ENCODE measurements at regions not wholly inside any gene's neighbourhood (a gene's known extent, or its start where the extent isn't known, plus 50 kb on each side); places are given as distances from the start of the nearest gene placed in this dataset.

- H3K23ac ChIP-seq (ENCODE audit: low read length) = no peak overlapping the region
- H3K27ac ChIP-seq (ENCODE audit: low read depth, low read length) = no peak overlapping the region
- H3K79me1 ChIP-seq (ENCODE audit: low read length) = no peaks in the 10 kb centered on the region
- H3K79me2 ChIP-seq (ENCODE audit: control insufficient read depth, insufficient read depth, low read length) = no peaks in the 10 kb centered on the region
- no peak overlapping the region for H3K9ac ChIP-seq (ENCODE audit: low read length)
- H3K4ac ChIP-seq (ENCODE audit: low read depth, low read length) = no peak overlapping the region
- H3K56ac ChIP-seq (ENCODE audit: low read length) = no peak overlapping the region
- H3K36me3 ChIP-seq (ENCODE audit: control insufficient read depth, insufficient read depth, low read length) = no peaks in the 10 kb centered on the region
- no peaks in the 10 kb centered on the region for H3K27me3 ChIP-seq (ENCODE audit: insufficient read depth, low read length, poor library complexity)
- no peak overlapping the region for H3K4me3 ChIP-seq (ENCODE audit: low read length)
- H3K4me1 ChIP-seq (ENCODE audit: control insufficient read depth, low read depth, low read length) = no peaks in the 10 kb centered on the region
- H4K8ac ChIP-seq (ENCODE audit: low read depth, low read length) = no peak overlapping the region
- H2BK5ac ChIP-seq (ENCODE audit: low read length) = no peak overlapping the region
- no peak overlapping the region for H2AK5ac ChIP-seq (ENCODE audit: low read length)
- H3K18ac ChIP-seq (ENCODE audit: low read length) = no peak overlapping the region
- no peak overlapping the region for H4K5ac ChIP-seq (ENCODE audit: low read length)
- no peak for DNase-seq
- H3K4me2 ChIP-seq (ENCODE audit: low read length) = no peak overlapping the region
- no peak overlapping the region for H2BK120ac ChIP-seq (ENCODE audit: low read depth, low read length)
- no CpG with 5 or more reads among the region's 5 CpGs for WGBS (ENCODE audit: extremely low coverage, insufficient coverage, low lambda C conversion rate)
- no peak overlapping the region for H2BK15ac ChIP-seq (replicated peaks; ENCODE audit: low read depth)
These were observed 56.4 kb upstream of the IYD start for GRCh38 chr6:150312395-150312794.

- H3K79me2 ChIP-seq (ENCODE audit: control insufficient read depth, insufficient read depth, low read length) = no peaks in the 10 kb centered on the region
- DNase-seq = no peak
- H2BK15ac ChIP-seq (replicated peaks; ENCODE audit: low read depth) = no peak overlapping the region
- H3K4me2 ChIP-seq (ENCODE audit: low read length) = no peak overlapping the region
- H3K79me1 ChIP-seq (ENCODE audit: low read length) = no peaks in the 10 kb centered on the region
- no peak overlapping the region for H3K27ac ChIP-seq (ENCODE audit: low read depth, low read length)
- no peaks in the 10 kb centered on the region for H3K27me3 ChIP-seq (ENCODE audit: insufficient read depth, low read length, poor library complexity)
- WGBS (ENCODE audit: extremely low coverage, insufficient coverage, low lambda C conversion rate) = no CpG with 5 or more reads among the region's 7 CpGs
- H4K5ac ChIP-seq (ENCODE audit: low read length) = no peak overlapping the region
- no peak overlapping the region for H3K56ac ChIP-seq (ENCODE audit: low read length)
- no peak overlapping the region for H2BK5ac ChIP-seq (ENCODE audit: low read length)
- no peak overlapping the region for H3K4ac ChIP-seq (ENCODE audit: low read depth, low read length)
- H3K18ac ChIP-seq (ENCODE audit: low read length) = no peak overlapping the region
- H3K36me3 ChIP-seq (ENCODE audit: control insufficient read depth, insufficient read depth, low read length) = no peaks in the 10 kb centered on the region
- H3K4me3 ChIP-seq (ENCODE audit: low read length) = no peak overlapping the region
- no peak overlapping the region for H3K23ac ChIP-seq (ENCODE audit: low read length)
- H2AK5ac ChIP-seq (ENCODE audit: low read length) = no peak overlapping the region
- no peak overlapping the region for H4K8ac ChIP-seq (ENCODE audit: low read depth, low read length)
- no peaks in the 10 kb centered on the region for H3K4me1 ChIP-seq (ENCODE audit: control insufficient read depth, low read depth, low read length)
- H3K9ac ChIP-seq (ENCODE audit: low read length) = no peak overlapping the region
- no peak overlapping the region for H2BK120ac ChIP-seq (ENCODE audit: low read depth, low read length)
These were observed 55.8 kb upstream of the IYD start for GRCh38 chr6:150312844-150313584.

- no peak overlapping the region for H3K23ac ChIP-seq (ENCODE audit: low read length)
- WGBS (ENCODE audit: extremely low coverage, insufficient coverage, low lambda C conversion rate) = no CpG with 5 or more reads among the region's 2 CpGs
- H4K8ac ChIP-seq (ENCODE audit: low read depth, low read length) = no peak overlapping the region
- no peak overlapping the region for H3K4ac ChIP-seq (ENCODE audit: low read depth, low read length)
- no peak overlapping the region for H2BK120ac ChIP-seq (ENCODE audit: low read depth, low read length)
- no peak overlapping the region for H3K9ac ChIP-seq (ENCODE audit: low read length)
- no peak overlapping the region for H4K5ac ChIP-seq (ENCODE audit: low read length)
- no peak overlapping the region for H3K18ac ChIP-seq (ENCODE audit: low read length)
- H3K27ac ChIP-seq (ENCODE audit: low read depth, low read length) = no peak overlapping the region
- H3K4me3 ChIP-seq (ENCODE audit: low read length) = no peak overlapping the region
- no peaks in the 10 kb centered on the region for H3K27me3 ChIP-seq (ENCODE audit: insufficient read depth, low read length, poor library complexity)
- H3K79me1 ChIP-seq (ENCODE audit: low read length) = no peaks in the 10 kb centered on the region
- no peaks in the 10 kb centered on the region for H3K79me2 ChIP-seq (ENCODE audit: control insufficient read depth, insufficient read depth, low read length)
- no peak overlapping the region for H3K4me2 ChIP-seq (ENCODE audit: low read length)
- no peaks in the 10 kb centered on the region for H3K4me1 ChIP-seq (ENCODE audit: control insufficient read depth, low read depth, low read length)
- DNase-seq = no peak
- H3K56ac ChIP-seq (ENCODE audit: low read length) = no peak overlapping the region
- no peak overlapping the region for H2BK15ac ChIP-seq (replicated peaks; ENCODE audit: low read depth)
- no peak overlapping the region for H2AK5ac ChIP-seq (ENCODE audit: low read length)
- no peaks in the 10 kb centered on the region for H3K36me3 ChIP-seq (ENCODE audit: control insufficient read depth, insufficient read depth, low read length)
- H2BK5ac ChIP-seq (ENCODE audit: low read length) = no peak overlapping the region
These were observed 55.0 kb upstream of the IYD start for GRCh38 chr6:150313781-150314180.

- Histone ChIP-seq H3K23ac (ENCODE audit: low read length) (no peak overlapping the region), H3K4me1 (ENCODE audit: control insufficient read depth, low read depth, low read length) (no peaks in the 10 kb centered on the region), H3K4me3 (ENCODE audit: low read length) (no peak overlapping the region), H3K18ac (ENCODE audit: low read length) (no peak overlapping the region), H2AK5ac (ENCODE audit: low read length) (no peak overlapping the region), H4K5ac (ENCODE audit: low read length) (no peak overlapping the region), H3K27me3 (ENCODE audit: insufficient read depth, low read length, poor library complexity) (no peaks in the 10 kb centered on the region), H3K9ac (ENCODE audit: low read length) (no peak overlapping the region), H2BK5ac (ENCODE audit: low read length) (no peak overlapping the region), H2BK15ac (replicated peaks; ENCODE audit: low read depth) (no peak overlapping the region), H3K36me3 (ENCODE audit: control insufficient read depth, insufficient read depth, low read length) (no peaks in the 10 kb centered on the region), H3K4me2 (ENCODE audit: low read length) (no peak overlapping the region), H3K79me1 (ENCODE audit: low read length) (no peaks in the 10 kb centered on the region), H3K27ac (ENCODE audit: low read depth, low read length) (no peak overlapping the region), H3K4ac (ENCODE audit: low read depth, low read length) (no peak overlapping the region), H3K79me2 (ENCODE audit: control insufficient read depth, insufficient read depth, low read length) (no peaks in the 10 kb centered on the region), H3K56ac (ENCODE audit: low read length) (no peak overlapping the region), H4K8ac (ENCODE audit: low read depth, low read length) (no peak overlapping the region), H2BK120ac (ENCODE audit: low read depth, low read length) (no peak overlapping the region)
- WGBS (ENCODE audit: extremely low coverage, insufficient coverage, low lambda C conversion rate) = no CpG with 5 or more reads among the region's 5 CpGs
- no peak for DNase-seq
These were observed 54.3 kb upstream of the IYD start for GRCh38 chr6:150314230-150315188.

- Histone ChIP-seq H3K79me1 (ENCODE audit: low read length) (no peaks in the 10 kb centered on the region), H3K4me3 (ENCODE audit: low read length) (no peak overlapping the region), H3K56ac (ENCODE audit: low read length) (no peak overlapping the region), H2BK15ac (replicated peaks; ENCODE audit: low read depth) (no peak overlapping the region), H2BK120ac (ENCODE audit: low read depth, low read length) (no peak overlapping the region), H3K4me1 (ENCODE audit: control insufficient read depth, low read depth, low read length) (no peaks in the 10 kb centered on the region), H3K79me2 (ENCODE audit: control insufficient read depth, insufficient read depth, low read length) (no peaks in the 10 kb centered on the region), H3K36me3 (ENCODE audit: control insufficient read depth, insufficient read depth, low read length) (no peaks in the 10 kb centered on the region), H2BK5ac (ENCODE audit: low read length) (no peak overlapping the region), H3K23ac (ENCODE audit: low read length) (no peak overlapping the region), H3K9ac (ENCODE audit: low read length) (no peak overlapping the region), H4K5ac (ENCODE audit: low read length) (no peak overlapping the region), H3K4ac (ENCODE audit: low read depth, low read length) (no peak overlapping the region), H3K27me3 (ENCODE audit: insufficient read depth, low read length, poor library complexity) (no peaks in the 10 kb centered on the region), H2AK5ac (ENCODE audit: low read length) (no peak overlapping the region), H4K8ac (ENCODE audit: low read depth, low read length) (no peak overlapping the region), H3K18ac (ENCODE audit: low read length) (no peak overlapping the region), H3K27ac (ENCODE audit: low read depth, low read length) (no peak overlapping the region), H3K4me2 (ENCODE audit: low read length) (no peak overlapping the region)
- WGBS (ENCODE audit: extremely low coverage, insufficient coverage, low lambda C conversion rate) = no CpG with 5 or more reads among the region's 4 CpGs
- no peak for DNase-seq
These were observed 53.2 kb upstream of the IYD start for GRCh38 chr6:150315626-150316025.

Measured in mesendoderm (in vitro differentiated cells).